NOMO-1 treated with DMSO at 0.1 percent for 48 hours (cell line): ENCODE measurements at regions not wholly inside any gene's neighbourhood (a gene's known extent, or its start where the extent isn't known, plus 50 kb on each side); places are given as distances from the start of the nearest gene placed in this dataset.

Experiments
- DNase-seq: peaks from one replicate; lab custom pipeline; 2025; ENCODE audit not compliant: unreplicated experiment; lab: John Stamatoyannopoulos, UW

DNA sequence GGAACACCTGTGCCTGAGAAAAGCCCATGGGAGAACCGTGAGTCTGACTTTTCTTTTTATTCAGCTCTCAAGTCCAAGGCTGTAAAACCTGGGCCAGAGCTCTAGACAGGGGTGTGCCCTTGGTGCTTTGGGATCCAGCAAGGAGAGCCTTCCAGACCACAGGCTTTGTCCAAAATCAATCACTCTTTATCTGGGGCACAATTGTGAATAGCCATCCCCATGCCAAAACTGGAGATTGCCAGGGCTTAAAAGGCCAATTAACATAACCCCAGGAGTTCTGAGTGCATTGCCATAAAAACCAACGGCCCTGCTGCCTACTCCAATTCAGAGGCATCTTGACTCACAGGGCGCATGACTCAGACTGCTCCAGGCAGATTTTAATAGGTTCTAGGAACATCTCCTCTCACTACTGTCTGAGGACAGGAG, 391.8 kb downstream of the ARHGEF28 start:
- no peak for DNase-seq

- DNase-seq: no peak
These were observed 391.1 kb downstream of the ARHGEF28 start for GRCh38 chr5:74017112-74017511.

GRCh38 chr5:74016373-74016772, 390.4 kb downstream of the ARHGEF28 start:
- DNase-seq: no peak

GRCh38 chr5:74015716-74016115, 389.7 kb downstream of the ARHGEF28 start:
- no peak for DNase-seq

- DNase-seq: no peak
These were observed 387.2 kb downstream of the ARHGEF28 start for GRCh38 chr5:74013222-74013621.

DNA sequence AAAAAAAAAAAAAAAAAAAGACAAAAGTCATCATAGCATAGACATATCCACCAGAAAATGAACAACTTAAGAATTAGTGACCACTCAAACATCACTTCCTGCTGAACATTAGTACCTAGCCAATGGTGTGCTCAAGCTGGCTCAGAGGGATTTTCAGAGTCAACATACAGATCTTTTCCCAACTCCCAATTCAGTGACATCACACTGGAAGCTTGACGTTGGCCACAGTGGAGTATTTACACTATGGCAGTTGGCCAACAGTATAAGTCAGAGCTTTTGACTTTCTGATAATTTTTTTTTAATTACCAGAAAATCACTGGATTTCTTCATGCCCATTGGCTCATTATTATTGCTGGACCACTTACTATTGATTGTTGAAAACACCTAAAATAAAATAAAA, 383.5 kb downstream of the ARHGEF28 start:
- no peak for DNase-seq

DNA sequence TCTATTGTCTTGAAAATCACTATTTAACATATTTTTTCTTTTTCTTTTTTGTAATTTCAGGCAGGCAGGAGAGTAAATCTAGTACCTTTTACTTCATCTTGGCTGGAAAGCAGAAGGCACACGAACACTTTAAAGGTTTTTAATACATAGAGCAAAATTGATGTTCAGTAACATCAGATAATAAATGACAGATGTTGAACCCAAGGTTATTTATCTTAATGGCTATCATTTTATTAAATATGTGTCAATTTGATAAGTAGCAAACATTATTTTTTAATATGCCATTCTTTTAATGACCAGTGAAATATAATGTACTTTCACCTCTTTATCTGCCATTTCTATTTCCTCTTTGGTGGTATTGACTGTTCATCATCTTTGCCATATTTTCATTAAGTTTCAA, 381.2 kb downstream of the ARHGEF28 start:
- no peak for DNase-seq

DNA sequence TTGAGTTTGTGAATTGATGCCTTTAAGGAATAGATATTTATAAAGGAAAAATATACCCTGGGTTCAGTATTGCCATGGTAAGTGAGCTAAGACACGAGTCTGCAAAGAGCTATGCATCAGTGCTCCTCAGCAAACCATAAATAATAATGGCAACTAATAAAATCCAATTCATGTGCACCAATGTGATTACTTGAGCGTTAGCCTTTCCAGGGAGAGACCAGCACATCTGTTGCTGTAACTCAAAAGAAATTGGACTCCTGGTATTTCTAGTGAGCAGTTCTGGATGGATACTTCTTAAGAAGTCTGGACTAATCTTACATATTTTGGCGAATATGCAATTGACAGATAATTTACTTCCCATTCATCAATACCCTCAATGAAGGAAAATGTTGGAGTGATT, 373.3 kb downstream of the ARHGEF28 start:
- no peak for DNase-seq

GRCh38 chr5:73998489-73998888, 372.5 kb downstream of the ARHGEF28 start:
- no peak for DNase-seq

DNA sequence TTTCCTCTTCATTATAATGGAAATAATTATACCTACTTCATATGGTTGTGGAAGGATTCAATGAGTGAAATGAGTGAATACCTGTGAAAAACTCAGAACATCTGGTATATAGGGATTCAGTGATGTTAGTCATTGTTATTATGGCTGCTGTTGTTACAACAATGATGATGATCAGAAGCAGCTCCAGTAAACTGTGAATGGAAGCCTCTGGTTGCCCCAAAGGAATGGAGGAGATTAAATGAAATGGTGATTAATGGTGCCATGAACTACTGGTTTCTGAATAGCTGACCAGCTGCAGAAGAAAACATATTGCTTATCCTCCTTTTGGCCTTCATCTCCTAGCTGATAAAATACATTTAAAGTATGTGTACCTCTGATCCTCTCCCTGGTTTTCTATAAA, 372.0 kb downstream of the ARHGEF28 start:
- DNase-seq: no peak

DNA sequence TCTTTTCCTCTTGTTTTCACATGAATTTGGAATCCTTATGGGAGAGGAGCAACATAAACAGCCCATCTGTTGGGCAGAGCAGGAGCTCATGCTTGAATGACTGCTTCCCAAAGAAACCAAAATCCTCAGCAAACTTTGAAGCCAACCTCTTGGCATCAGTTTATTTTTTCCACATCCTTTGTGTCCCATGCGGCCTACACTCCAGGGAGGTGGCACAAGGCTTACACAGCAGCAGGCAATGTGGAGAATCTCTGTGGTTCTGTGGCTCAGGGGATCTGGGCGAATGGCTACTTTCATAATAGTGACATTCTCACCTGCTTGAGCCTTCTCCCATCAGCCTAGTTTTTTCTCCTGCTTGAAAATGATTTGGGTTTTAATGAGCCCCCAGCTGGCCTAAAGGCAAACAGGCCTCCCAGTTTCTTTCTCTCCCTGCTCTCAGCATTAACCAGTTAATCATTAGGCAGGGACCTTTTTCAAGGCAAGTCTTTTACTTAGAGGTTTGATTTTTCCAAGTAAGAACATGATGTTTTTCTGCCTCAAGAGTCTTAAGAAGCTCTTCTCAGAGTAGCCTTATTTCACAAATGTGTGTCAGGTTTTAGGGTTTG, 370.3 kb downstream of the ARHGEF28 start:
- no peak for DNase-seq

DNA sequence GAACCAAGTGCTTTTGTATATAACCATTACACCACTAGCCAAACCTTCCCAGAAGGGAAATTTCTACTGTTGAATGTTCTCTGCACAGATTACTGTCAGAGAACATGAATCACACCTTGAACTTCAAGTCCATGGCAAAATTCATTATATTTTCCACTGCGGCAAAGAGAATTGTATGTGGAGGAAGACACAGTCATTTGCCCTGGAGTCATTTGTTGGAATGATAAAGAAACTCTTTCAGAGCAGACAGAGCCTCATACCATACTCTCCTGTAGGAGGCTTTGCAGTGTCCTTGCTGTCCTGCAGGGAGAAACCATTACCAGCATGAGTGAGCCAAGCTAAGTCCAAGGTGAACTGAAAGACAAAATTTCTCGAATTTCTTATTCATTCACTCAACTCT, 369.0 kb downstream of the ARHGEF28 start:
- no peak for DNase-seq
